Epidermal melanocyte (primary cell): ENCODE measurements at regions not wholly inside any gene's neighbourhood (a gene's known extent, or its start where the extent isn't known, plus 50 kb on each side); places are given as distances from the start of the nearest gene placed in this dataset.

ENCODE experiments used
- DNase-seq: peaks from one replicate; pipeline ENCODE4 v3.0.0; 2011; ENCODE audit warnings: low spot score; ENCODE audit not compliant: insufficient read length

GRCh38 chr6:137271245-137272183, 52.3 kb upstream of the IFNGR1 start:
- no peak for DNase-seq

GRCh38 chr6:137269803-137270202, 50.6 kb upstream of the IFNGR1 start:
- no peak for DNase-seq

- DNase-seq, result no peak
Measured at GRCh38 chr6:137269347-137269746, 50.2 kb upstream of the IFNGR1 start.
